ENCODE measurements at regions not wholly inside any gene's neighbourhood (a gene's known extent, or its start where the extent isn't known, plus 50 kb on each side); places are given as distances from the start of the nearest gene placed in this dataset.

DNA sequence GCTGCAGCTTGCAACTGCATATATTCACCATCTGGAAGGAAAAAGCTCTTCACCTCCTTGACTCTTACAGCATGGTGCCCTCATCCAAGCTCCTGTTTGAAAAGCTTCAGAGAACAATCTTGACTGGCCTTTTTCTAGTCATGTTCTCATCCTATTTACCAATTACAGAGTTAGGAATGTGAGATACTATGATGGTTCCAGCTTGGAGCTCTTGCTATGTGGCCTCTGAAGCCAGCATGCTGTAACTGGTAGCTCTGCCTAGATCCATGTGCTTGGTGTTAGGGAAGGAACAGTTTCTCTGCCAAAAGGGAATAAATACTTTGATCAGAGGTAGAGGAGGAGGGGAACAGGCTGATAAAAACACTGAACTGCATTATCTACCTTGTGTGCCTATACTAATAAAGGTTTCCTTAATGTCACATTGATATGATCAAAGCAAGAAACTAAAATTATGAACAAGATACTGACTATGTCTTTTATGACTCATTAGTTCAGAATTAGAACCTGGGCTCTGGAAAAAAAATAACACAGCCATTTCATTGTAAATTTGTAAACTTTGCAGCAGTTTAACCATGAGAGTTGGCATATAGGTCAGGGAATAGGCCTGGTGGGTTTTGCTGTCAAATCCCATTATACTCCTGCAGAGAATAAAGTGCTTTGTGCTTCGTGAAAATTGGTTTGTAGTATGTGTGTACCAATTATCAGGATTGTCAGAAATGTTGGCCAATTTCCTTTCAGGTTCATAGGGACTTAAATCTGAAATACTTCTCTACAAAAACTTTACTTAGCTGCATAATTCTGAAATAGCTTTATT is 92.7 kb downstream of the LEPR start:
- no peak overlapping the region for H3K27ac Mint-ChIP-seq
- no peaks in the 10 kb centered on the region for H3K36me3 Mint-ChIP-seq (ENCODE audit: low read depth)
- H3K9me3 Mint-ChIP-seq = no peaks in the 10 kb centered on the region
- no peaks in the 10 kb centered on the region for H3K27me3 Mint-ChIP-seq
- no peak overlapping the region for H3K4me3 Mint-ChIP-seq
- H3K4me1 Mint-ChIP-seq (ENCODE audit: low read depth) = no peaks in the 10 kb centered on the region

DNA sequence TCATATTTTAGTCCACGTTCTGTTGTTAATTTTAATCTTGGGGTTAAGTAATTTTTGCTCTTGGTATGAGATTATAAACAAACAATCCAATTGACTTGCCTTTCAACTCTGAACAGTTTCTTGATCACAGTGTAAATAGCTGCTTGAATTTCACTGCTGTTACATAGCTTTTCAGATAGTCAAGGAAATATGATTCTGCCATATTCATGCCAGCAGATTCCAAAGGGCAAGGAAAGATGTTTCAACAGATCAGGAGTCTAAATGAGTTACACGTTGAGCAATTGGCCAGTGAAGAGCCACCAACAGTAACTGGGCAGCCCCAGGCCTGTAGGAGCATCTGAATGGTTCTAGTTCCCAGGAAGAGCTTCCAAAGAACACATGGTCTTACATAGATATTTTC is 93.6 kb downstream of the LEPR start:
- H3K4me3 Mint-ChIP-seq = no peak overlapping the region
- no peak overlapping the region for H3K27ac Mint-ChIP-seq
- no peaks in the 10 kb centered on the region for H3K4me1 Mint-ChIP-seq (ENCODE audit: low read depth)
- H3K36me3 Mint-ChIP-seq (ENCODE audit: low read depth) = no peaks in the 10 kb centered on the region
- H3K9me3 Mint-ChIP-seq = no peaks in the 10 kb centered on the region
- H3K27me3 Mint-ChIP-seq = no peaks in the 10 kb centered on the region

DNA sequence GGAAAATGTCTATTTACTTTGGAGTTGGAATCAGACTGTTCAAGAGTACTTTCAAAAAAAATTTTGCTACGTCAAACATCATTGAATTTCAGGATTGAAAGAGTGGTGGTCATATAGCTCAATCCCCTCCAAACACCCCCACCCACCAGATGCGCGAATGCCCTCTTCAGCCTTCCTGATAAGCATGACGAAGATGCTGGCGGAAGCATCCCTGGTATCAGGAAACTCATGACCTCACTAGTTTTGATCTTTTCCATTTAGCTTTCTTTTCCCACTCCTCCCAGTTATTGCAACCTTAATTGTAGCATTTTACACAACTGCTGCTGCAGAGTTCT is 104.4 kb downstream of the LEPR start:
- peaks cover 5% of the 10 kb centered on the region for H3K9me3 Mint-ChIP-seq
- peaks cover 48% of the 10 kb centered on the region for H3K27me3 Mint-ChIP-seq

GRCh38 chr1:65525266-65526048 is 105.0 kb downstream of the LEPR start:
- H3K9me3 Mint-ChIP-seq = peaks cover 5% of the 10 kb centered on the region
- peaks cover 51% of the 10 kb centered on the region for H3K27me3 Mint-ChIP-seq
- H3K4me3 Mint-ChIP-seq = peak overlapping the region; percentile 70
- H3K36me3 Mint-ChIP-seq (ENCODE audit: low read depth) = peaks cover 3% of the 10 kb centered on the region
- no peak overlapping the region for H3K27ac Mint-ChIP-seq
- peaks cover 8% of the 10 kb centered on the region for H3K4me1 Mint-ChIP-seq (ENCODE audit: low read depth)

More for the DNA sequence above, 104.4 kb downstream of the LEPR start:
- Mint-ChIP-seq H3K36me3 (ENCODE audit: low read depth) (peaks cover 3% of the 10 kb centered on the region), H3K27ac (no peak overlapping the region), H3K4me1 (ENCODE audit: low read depth) (peaks cover 8% of the 10 kb centered on the region), H3K4me3 (peak overlapping the region; percentile 70)

- Mint-ChIP-seq H3K27me3 (peaks cover 51% of the 10 kb centered on the region), H3K9me3 (peaks cover 5% of the 10 kb centered on the region), H3K36me3 (ENCODE audit: low read depth) (peaks cover 3% of the 10 kb centered on the region), H3K27ac (no peak overlapping the region), H3K4me1 (ENCODE audit: low read depth) (peaks cover 8% of the 10 kb centered on the region), H3K4me3 (peak overlapping the region; percentile 30)
These were observed 105.6 kb downstream of the LEPR start for GRCh38 chr1:65526049-65526556.

DNA sequence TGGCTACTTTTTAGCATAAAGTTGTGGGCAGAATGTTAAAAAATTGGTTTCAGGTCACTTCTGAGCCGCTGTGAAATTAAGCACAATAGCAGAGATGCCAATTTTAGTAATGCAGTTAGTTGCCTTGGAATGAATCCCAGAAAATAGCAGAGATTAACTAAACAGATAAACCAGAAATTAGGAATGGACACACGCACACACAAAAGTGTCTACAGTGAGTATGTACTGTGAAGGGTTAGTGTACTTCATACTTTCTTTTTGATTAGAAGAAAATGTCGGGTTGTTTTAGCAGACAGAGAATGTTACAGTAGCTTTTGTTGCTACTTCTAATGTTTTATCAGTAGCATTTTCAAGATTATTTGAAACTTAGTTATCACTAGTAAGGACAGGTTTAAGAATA is 106.7 kb downstream of the LEPR start:
- H3K27ac Mint-ChIP-seq = no peak overlapping the region
- peaks cover 4% of the 10 kb centered on the region for H3K9me3 Mint-ChIP-seq
- peaks cover 2% of the 10 kb centered on the region for H3K36me3 Mint-ChIP-seq (ENCODE audit: low read depth)
- H3K4me1 Mint-ChIP-seq (ENCODE audit: low read depth) = peaks cover 8% of the 10 kb centered on the region
- H3K4me3 Mint-ChIP-seq = no peak overlapping the region
- H3K27me3 Mint-ChIP-seq = peaks cover 50% of the 10 kb centered on the region

DNA sequence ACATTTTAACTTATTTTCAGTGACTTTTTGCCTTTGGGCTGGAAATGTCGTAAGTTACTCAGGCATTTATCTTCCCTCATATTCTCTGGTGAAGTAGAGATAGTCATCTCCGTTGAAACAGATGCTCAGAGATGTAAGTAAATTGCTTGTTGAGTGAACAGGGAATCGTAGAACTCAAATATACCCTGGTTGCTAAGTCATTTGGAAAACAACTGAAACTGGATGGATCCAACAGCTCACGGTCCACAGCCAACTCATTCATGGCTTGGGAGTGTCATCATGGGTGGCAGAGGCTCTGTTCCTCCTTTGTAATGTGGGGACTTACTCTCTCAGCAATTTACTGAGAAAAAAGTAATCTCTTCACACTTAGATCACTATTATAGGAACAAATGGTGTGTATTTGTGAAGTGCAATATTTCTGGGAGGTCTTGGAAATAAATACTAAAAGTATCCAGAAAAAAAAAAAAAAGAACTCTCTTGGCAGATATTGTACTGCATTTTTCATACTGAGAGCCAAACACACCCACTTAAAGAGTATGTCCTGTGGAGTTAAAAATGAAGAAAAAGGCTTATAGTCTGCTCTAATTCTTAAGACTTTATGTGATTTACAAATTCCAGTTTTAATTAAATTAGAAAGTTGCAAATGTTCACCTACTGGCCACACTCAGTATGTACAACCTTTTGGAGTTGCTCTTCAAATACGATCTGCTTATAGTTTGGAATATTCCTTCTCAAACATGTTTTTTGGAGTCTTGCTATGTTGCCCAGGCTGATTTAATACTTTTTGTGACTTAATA is 107.4 kb downstream of the LEPR start:
- Mint-ChIP-seq H3K27me3 (peaks cover 47% of the 10 kb centered on the region), H3K4me1 (ENCODE audit: low read depth) (peaks cover 8% of the 10 kb centered on the region), H3K36me3 (ENCODE audit: low read depth) (no peaks in the 10 kb centered on the region), H3K9me3 (no peaks in the 10 kb centered on the region), H3K27ac (no peak overlapping the region), H3K4me3 (no peak overlapping the region)

GRCh38 chr1:65531972-65532570 is 111.6 kb downstream of the LEPR start:
- Mint-ChIP-seq H3K27ac (no peak overlapping the region), H3K27me3 (peaks cover 18% of the 10 kb centered on the region), H3K9me3 (no peaks in the 10 kb centered on the region), H3K4me3 (no peak overlapping the region), H3K36me3 (ENCODE audit: low read depth) (no peaks in the 10 kb centered on the region), H3K4me1 (ENCODE audit: low read depth) (no peaks in the 10 kb centered on the region)

GRCh38 chr1:65535981-65536380 is 115.5 kb downstream of the LEPR start:
- Mint-ChIP-seq H3K27ac (no peak overlapping the region), H3K4me3 (no peak overlapping the region), H3K9me3 (no peaks in the 10 kb centered on the region)

DNA sequence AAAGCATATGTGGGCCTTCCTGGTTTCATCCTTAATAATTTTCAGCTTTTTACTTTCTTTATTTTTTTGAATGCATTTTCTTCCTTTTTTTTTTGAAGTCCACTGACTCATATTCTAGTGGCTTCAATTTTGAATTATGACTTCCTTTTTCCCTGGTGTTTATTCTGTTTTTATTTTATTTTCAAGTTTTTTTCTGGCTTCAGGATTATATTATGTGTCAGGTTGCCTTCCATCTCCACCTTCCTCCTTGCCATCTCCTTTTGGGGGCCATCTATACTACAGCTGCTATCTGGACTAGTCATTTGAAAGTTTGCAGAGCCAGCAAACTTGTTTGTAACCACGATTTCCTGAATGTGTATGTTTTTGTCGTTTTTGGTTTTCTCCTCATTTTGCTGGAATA is 117.6 kb downstream of the LEPR start:
- Mint-ChIP-seq H3K27ac (no peak overlapping the region), H3K4me3 (no peak overlapping the region), H3K4me1 (ENCODE audit: low read depth) (no peaks in the 10 kb centered on the region), H3K9me3 (peaks cover 4% of the 10 kb centered on the region), H3K36me3 (ENCODE audit: low read depth) (no peaks in the 10 kb centered on the region), H3K27me3 (peaks cover 3% of the 10 kb centered on the region)

More at GRCh38 chr1:65535981-65536380, 115.5 kb downstream of the LEPR start:
- H3K36me3 Mint-ChIP-seq (ENCODE audit: low read depth) = no peaks in the 10 kb centered on the region
- H3K27me3 Mint-ChIP-seq = no peaks in the 10 kb centered on the region
- no peaks in the 10 kb centered on the region for H3K4me1 Mint-ChIP-seq (ENCODE audit: low read depth)

GRCh38 chr1:65538664-65539063 is 118.2 kb downstream of the LEPR start:
- H3K36me3 Mint-ChIP-seq (ENCODE audit: low read depth) = no peaks in the 10 kb centered on the region
- peaks cover 3% of the 10 kb centered on the region for H3K27me3 Mint-ChIP-seq
- peaks cover 4% of the 10 kb centered on the region for H3K9me3 Mint-ChIP-seq
- no peak overlapping the region for H3K27ac Mint-ChIP-seq
- H3K4me1 Mint-ChIP-seq (ENCODE audit: low read depth) = no peaks in the 10 kb centered on the region
- no peak overlapping the region for H3K4me3 Mint-ChIP-seq

GRCh38 chr1:65539266-65540131 is 119.0 kb downstream of the LEPR start:
- no peak overlapping the region for H3K4me3 Mint-ChIP-seq
- H3K27ac Mint-ChIP-seq = no peak overlapping the region
- H3K4me1 Mint-ChIP-seq (ENCODE audit: low read depth) = no peaks in the 10 kb centered on the region
- peaks cover 4% of the 10 kb centered on the region for H3K9me3 Mint-ChIP-seq
- no peaks in the 10 kb centered on the region for H3K36me3 Mint-ChIP-seq (ENCODE audit: low read depth)
- H3K27me3 Mint-ChIP-seq = peaks cover 3% of the 10 kb centered on the region

DNA sequence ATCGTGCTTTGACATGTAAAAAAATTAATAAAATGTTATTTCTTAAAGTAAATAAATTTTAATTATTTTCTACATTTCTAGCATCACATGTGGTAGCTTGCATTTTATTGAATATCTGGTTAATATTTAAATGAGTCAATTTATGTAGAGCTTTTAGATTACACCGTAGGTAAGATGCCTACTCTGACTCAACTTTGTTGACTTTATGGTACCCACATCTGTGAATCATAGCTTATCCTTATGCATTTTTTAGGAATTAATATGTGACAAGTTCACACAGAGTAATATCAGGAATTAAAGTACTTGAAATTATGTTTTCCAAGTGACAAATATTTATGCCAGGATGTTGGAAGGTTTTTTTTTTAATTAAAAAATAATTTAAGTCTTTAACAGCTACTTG is 120.7 kb downstream of the LEPR start:
- H3K27me3 Mint-ChIP-seq = peaks cover 3% of the 10 kb centered on the region
- H3K9me3 Mint-ChIP-seq = peaks cover 4% of the 10 kb centered on the region
- no peaks in the 10 kb centered on the region for H3K4me1 Mint-ChIP-seq (ENCODE audit: low read depth)
- no peaks in the 10 kb centered on the region for H3K36me3 Mint-ChIP-seq (ENCODE audit: low read depth)
- H3K4me3 Mint-ChIP-seq = no peak overlapping the region
- H3K27ac Mint-ChIP-seq = no peak overlapping the region

DNA sequence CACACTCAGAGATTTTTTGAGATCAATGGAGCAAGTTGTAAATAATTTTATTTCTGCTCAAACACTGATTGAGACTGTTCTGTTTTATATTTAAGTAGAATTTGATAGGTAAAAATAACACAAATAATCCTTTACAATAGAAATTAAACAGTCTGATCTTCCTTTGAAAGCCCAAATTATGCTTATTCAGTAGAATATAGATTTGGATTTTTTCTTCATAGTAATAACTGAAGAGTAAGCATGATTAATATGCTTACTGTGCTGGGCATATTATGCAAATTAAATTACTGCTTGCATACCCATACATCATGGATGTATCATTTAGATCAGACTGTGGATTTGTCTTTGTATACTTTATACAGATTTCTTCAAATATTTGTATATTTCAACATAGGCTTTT is 121.4 kb downstream of the LEPR start:
- H3K36me3 Mint-ChIP-seq (ENCODE audit: low read depth) = no peaks in the 10 kb centered on the region
- no peak overlapping the region for H3K27ac Mint-ChIP-seq
- peaks cover 3% of the 10 kb centered on the region for H3K27me3 Mint-ChIP-seq
- peaks cover 4% of the 10 kb centered on the region for H3K9me3 Mint-ChIP-seq
- H3K4me3 Mint-ChIP-seq = no peak overlapping the region
- H3K4me1 Mint-ChIP-seq (ENCODE audit: low read depth) = no peaks in the 10 kb centered on the region
